ENCODE measurements at regions not wholly inside any gene's neighbourhood (a gene's known extent, or its start where the extent isn't known, plus 50 kb on each side); places are given as distances from the start of the nearest gene placed in this dataset.

GRCh38 chr13:88544836-88545235 lies 873.7 kb downstream of the SLITRK5 start:
- intact Hi-C loops (cut with DNase I) = no loop called here
- DNase-seq = no peak
- H3K9me3 ChIP-seq = no peaks in the 10 kb centered on the region
- H3K27ac ChIP-seq = no peak overlapping the region
- TF ChIP-seq EP300 (IDR thresholded peaks at IDR 0.05) = no peak
- no peak for TF ChIP-seq CTCF (IDR thresholded peaks at IDR 0.05)
- no peak for TF ChIP-seq POLR2A (IDR thresholded peaks at IDR 0.05)
- no peak overlapping the region for H3K4me3 ChIP-seq
- no peaks in the 10 kb centered on the region for H3K4me1 ChIP-seq (ENCODE audit: insufficient read depth)
- H3K36me3 ChIP-seq = no peaks in the 10 kb centered on the region
- H3K27me3 ChIP-seq = no peaks in the 10 kb centered on the region
- 91 to 93% (median 92%) methylated on average over 1 of the region's 1 CpG for WGBS, 3 donors

- no peak for DNase-seq
- no peak for TF ChIP-seq POLR2A (IDR thresholded peaks at IDR 0.05)
- H3K27ac ChIP-seq = no peak overlapping the region
- H3K4me3 ChIP-seq = no peak overlapping the region
- H3K27me3 ChIP-seq = no peaks in the 10 kb centered on the region
- H3K9me3 ChIP-seq = no peaks in the 10 kb centered on the region
- no peaks in the 10 kb centered on the region for H3K36me3 ChIP-seq
- 86 to 97% (median 88%) methylated on average over 2 of the region's 2 CpGs for whole genome bisulfite sequencing, 3 donors
- H3K4me1 ChIP-seq (ENCODE audit: insufficient read depth) = no peaks in the 10 kb centered on the region
- intact Hi-C loops (cut with DNase I) = no loop called here
These were observed 881.8 kb downstream of the SLITRK5 start for GRCh38 chr13:88552966-88553365.

- no peak for DNase-seq
- intact Hi-C loops (cut with DNase I) = no loop called here
- H3K36me3 ChIP-seq = no peaks in the 10 kb centered on the region
- no peaks in the 10 kb centered on the region for H3K4me1 ChIP-seq (ENCODE audit: insufficient read depth)
- no peak overlapping the region for H3K4me3 ChIP-seq
- no peak for TF ChIP-seq POLR2A (IDR thresholded peaks at IDR 0.05)
- TF ChIP-seq CTCF (IDR thresholded peaks at IDR 0.05) = no peak
- TF ChIP-seq EP300 (IDR thresholded peaks at IDR 0.05) = no peak
- no peak overlapping the region for H3K27ac ChIP-seq
- no peaks in the 10 kb centered on the region for H3K27me3 ChIP-seq
- H3K9me3 ChIP-seq = no peaks in the 10 kb centered on the region
These were observed 894.4 kb downstream of the SLITRK5 start for GRCh38 chr13:88565566-88565965.

- H3K9me3 ChIP-seq = no peaks in the 10 kb centered on the region
- no peaks in the 10 kb centered on the region for H3K36me3 ChIP-seq
- DNase-seq = no peak
- intact Hi-C loops (cut with DNase I) = no loop called here
- no peaks in the 10 kb centered on the region for H3K4me1 ChIP-seq (ENCODE audit: insufficient read depth)
- no peaks in the 10 kb centered on the region for H3K27me3 ChIP-seq
- no peak for TF ChIP-seq EP300 (IDR thresholded peaks at IDR 0.05)
- TF ChIP-seq POLR2A (IDR thresholded peaks at IDR 0.05) = no peak
- TF ChIP-seq CTCF (IDR thresholded peaks at IDR 0.05) = no peak
- H3K4me3 ChIP-seq = no peak overlapping the region
- no peak overlapping the region for H3K27ac ChIP-seq
- WGBS, 3 donors = 28 to 46% (median 31%) methylated on average over 2 of the region's 2 CpGs
These were observed 914.7 kb downstream of the SLITRK5 start for GRCh38 chr13:88585861-88586260.

GRCh38 chr13:88586263-88586662 lies 915.1 kb downstream of the SLITRK5 start:
- H3K36me3 ChIP-seq = no peaks in the 10 kb centered on the region
- no peak for DNase-seq
- H3K9me3 ChIP-seq = no peaks in the 10 kb centered on the region
- H3K27ac ChIP-seq = no peak overlapping the region
- no peaks in the 10 kb centered on the region for H3K27me3 ChIP-seq
- no peak for TF ChIP-seq POLR2A (IDR thresholded peaks at IDR 0.05)
- no peak for TF ChIP-seq CTCF (IDR thresholded peaks at IDR 0.05)
- no peak overlapping the region for H3K4me3 ChIP-seq
- no peaks in the 10 kb centered on the region for H3K4me1 ChIP-seq (ENCODE audit: insufficient read depth)
- intact Hi-C loops (cut with DNase I) = no loop called here

All from ovary (tissue), 7 donors.